Spleen (tissue), 11 donors: ENCODE measurements at regions not wholly inside any gene's neighbourhood (a gene's known extent, or its start where the extent isn't known, plus 50 kb on each side); places are given as distances from the start of the nearest gene placed in this dataset.

ENCODE experiments used
- DNase-seq: peaks from one replicate; pipeline ENCODE4 v3.0.0-alpha.2; 2020
- H3K27ac ChIP-seq, 8 donors: fragments of 200-600 bp; sonication (generic) in 7 of 8; 1 replicate in 4 of 8; 2 replicates in 4 of 8; pipeline versions ENCODE4 v1.5.0 to v1.8.0; 2016 to 2021; ENCODE audit warnings: inconsistent platforms in 4 of 8, mild to moderate bottlenecking in 4 of 8, moderate library complexity in 1 of 8
- H3K27me3 ChIP-seq, 7 donors: fragments of 200-600 bp; sonication (generic) in 6 of 7; replicated peaks in 1 of 7; 1 replicate in 4 of 7; 2 replicates in 3 of 7; pipeline versions ENCODE4 v1.5.0 to v1.8.0; 2016 to 2021; ENCODE audit warnings: inconsistent platforms in 3 of 7, mild to moderate bottlenecking in 1 of 7
- H3K36me3 ChIP-seq, 6 donors: fragments of 200-600 bp; sonication (generic) in 5 of 6; 1 replicate in 4 of 6; 2 replicates in 2 of 6; pipeline versions ENCODE4 v1.5.0 to v1.8.0; 2016 to 2021; ENCODE audit warnings: inconsistent platforms in 2 of 6
- H3K4me1 ChIP-seq, 6 donors: fragments of 200-600 bp; sonication (generic) in 5 of 6; 1 replicate in 3 of 6; 2 replicates in 3 of 6; pipeline versions ENCODE4 v1.5.0 to v1.8.0; 2016 to 2021; ENCODE audit warnings: inconsistent platforms in 3 of 6
- H3K4me3 ChIP-seq, 8 donors: fragments of 200-600 bp; sonication (generic) in 7 of 8; 1 replicate in 4 of 8; 2 replicates in 4 of 8; pipeline versions ENCODE4 v1.5.0 to v1.8.0; 2016 to 2021; ENCODE audit warnings: inconsistent platforms in 4 of 8, mild to moderate bottlenecking in 4 of 8, moderate library complexity in 2 of 8
- H3K9me3 ChIP-seq, 8 donors: fragments of 200-600 bp; sonication (generic) in 7 of 8; 1 replicate in 4 of 8; 2 replicates in 4 of 8; pipeline versions ENCODE4 v1.5.0 to v1.8.0; 2016 to 2021; ENCODE audit warnings: inconsistent platforms in 4 of 8
- POLR2A ChIP-seq, 3 donors: fragments of 450-650 bp; IDR thresholded peaks; one replicate each; pipeline ENCODE4 v1.5.1; 2017; ENCODE audit warnings: antibody characterized with exemption in 3 of 3, mild to moderate bottlenecking in 1 of 3
- POLR2AphosphoS5 ChIP-seq, 3 donors: sonication (generic); formaldehyde crosslinking; IDR thresholded peaks; one replicate each; pipeline ENCODE4 v1.5.1; 2017; ENCODE audit warnings: antibody characterized with exemption in 3 of 3
- WGBS, 5 donors: extraction: QIAGEN DNeasy Blood & Tissue Kit in 3 of 5; methylation state at CpG; one replicate each; pipeline versions ENCODE4 v1.1.5 to v1.1.7; 2013 to 2018; 5-methylcytosine and 5-hydroxymethylcytosine counted together
- intact Hi-C: fragments of 100-400 bp; cut with DNase I; formaldehyde crosslinking; loops from one replicate; pipeline ENCODE4 v1.15.0; 2023; ENCODE audit warnings: low total_unique reads
- TF ChIP-seq, protein P1 (sequence below), 11 experiments: fragments of 200-600 bp in 7 of 11; fragments of 450-650 bp in 4 of 11; sonication (generic) in 4 of 11; IDR thresholded peaks in 8 of 11; conservative IDR thresholded peaks in 3 of 11; 1 replicate in 7 of 11; 2 replicates in 4 of 11; pipeline versions ENCODE4 v1.4.0 to v1.8.0; 2016 to 2021; ENCODE audit warnings: antibody characterized with exemption in 11 of 11, inconsistent platforms in 4 of 11, mild to moderate bottlenecking in 1 of 11
- donor health status: healthy with polysubstance abuse.
- donor health status: DM: no; HTN: no; CAD: no; lungs with moderate emphysema.
- donor health status: DM: no; HTN: no; CAD: no.
- donor health status: Bipolar disorder and iron deficiency.
- donor health status: healthy.
- donor health status: DM: no; HTN: no; CAD: no.
- donor health status: DM: yes; HTN: yes; CAD: no.

DNA sequence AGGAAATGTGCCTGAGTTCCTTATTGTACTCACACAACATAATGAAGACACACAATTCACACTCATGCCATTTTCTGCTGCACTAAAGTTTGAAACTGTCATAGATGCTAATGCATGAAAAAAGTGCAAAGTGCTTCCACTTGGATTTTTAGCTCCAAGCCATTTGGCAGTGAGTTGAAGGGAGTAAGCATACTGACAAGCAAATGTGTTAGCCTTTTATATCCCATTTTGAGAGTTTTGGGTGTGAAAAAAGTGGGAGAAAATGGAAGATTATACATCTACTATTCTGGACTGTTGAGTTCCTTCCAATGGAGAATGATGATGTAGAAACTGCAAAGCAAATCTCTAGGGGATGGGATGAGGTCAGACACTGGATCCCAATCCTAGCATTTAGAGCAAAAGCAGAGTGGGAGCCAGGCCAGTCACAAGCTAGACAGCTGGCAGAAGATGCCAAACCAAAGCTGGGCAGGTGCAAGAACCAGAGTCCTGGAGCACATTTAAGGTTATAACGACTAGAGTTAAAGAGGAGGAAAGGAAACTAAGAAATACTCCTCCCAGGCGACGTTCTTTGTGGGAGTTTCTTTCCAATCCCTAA, 216.8 kb downstream of the FBXO8 start:
- peaks cover 0 to 10% (median 3%) of the 10 kb centered on the region in 6 donors for H3K4me1 ChIP-seq
- intact Hi-C loops: no loop called here
- no peak overlapping the region for H3K27ac ChIP-seq
- no peaks in the 10 kb centered on the region for H3K9me3 ChIP-seq
- H3K27me3 ChIP-seq: peaks cover 0 to 35% (median 0%) of the 10 kb centered on the region in 7 donors
- H3K4me3 ChIP-seq: no peak overlapping the region
- H3K36me3 ChIP-seq: no peaks in the 10 kb centered on the region
- WGBS, 5 donors: 69 to 83% (median 74%) methylated on average over 3 of the region's 3 CpGs
- DNase-seq: no peak
- TF ChIP-seq POLR2AphosphoS5 (IDR thresholded peaks at IDR 0.05) (no peak), POLR2A (IDR thresholded peaks at IDR 0.05) (no peak)
- TF ChIP-seq, protein P1, sequence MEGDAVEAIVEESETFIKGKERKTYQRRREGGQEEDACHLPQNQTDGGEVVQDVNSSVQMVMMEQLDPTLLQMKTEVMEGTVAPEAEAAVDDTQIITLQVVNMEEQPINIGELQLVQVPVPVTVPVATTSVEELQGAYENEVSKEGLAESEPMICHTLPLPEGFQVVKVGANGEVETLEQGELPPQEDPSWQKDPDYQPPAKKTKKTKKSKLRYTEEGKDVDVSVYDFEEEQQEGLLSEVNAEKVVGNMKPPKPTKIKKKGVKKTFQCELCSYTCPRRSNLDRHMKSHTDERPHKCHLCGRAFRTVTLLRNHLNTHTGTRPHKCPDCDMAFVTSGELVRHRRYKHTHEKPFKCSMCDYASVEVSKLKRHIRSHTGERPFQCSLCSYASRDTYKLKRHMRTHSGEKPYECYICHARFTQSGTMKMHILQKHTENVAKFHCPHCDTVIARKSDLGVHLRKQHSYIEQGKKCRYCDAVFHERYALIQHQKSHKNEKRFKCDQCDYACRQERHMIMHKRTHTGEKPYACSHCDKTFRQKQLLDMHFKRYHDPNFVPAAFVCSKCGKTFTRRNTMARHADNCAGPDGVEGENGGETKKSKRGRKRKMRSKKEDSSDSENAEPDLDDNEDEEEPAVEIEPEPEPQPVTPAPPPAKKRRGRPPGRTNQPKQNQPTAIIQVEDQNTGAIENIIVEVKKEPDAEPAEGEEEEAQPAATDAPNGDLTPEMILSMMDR (IDR thresholded peaks at IDR 0.05 in 8 of 11, conservative IDR thresholded peaks at IDR 0.05 in 3 of 11): no peak

DNA sequence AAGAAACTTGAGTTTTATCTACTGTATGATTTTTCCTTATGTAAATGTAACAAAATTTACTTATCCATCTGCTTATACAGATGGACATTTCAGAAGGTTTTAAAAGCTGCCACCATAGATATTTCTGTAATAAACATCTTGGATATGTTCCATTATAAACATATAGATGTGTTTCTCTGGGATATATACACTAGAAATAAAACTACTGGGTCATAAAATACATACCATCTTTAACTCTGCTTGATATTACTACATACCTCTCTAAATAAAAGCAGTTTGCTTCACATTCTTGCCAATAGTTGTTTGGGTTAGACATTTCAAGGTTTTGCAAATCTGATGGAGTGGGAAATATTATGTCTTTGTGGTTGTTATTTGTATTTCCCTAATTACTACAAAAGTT, 220.6 kb downstream of the FBXO8 start:
- H3K4me1 ChIP-seq: no peaks in the 10 kb centered on the region
- no peak overlapping the region for H3K4me3 ChIP-seq
- H3K27me3 ChIP-seq: peaks cover 0 to 35% (median 0%) of the 10 kb centered on the region in 7 donors
- no peak overlapping the region for H3K27ac ChIP-seq
- peaks cover 0 to 16% (median 0%) of the 10 kb centered on the region in 8 donors for H3K9me3 ChIP-seq
- no peak for DNase-seq
- no peaks in the 10 kb centered on the region for H3K36me3 ChIP-seq
- no peak for TF ChIP-seq POLR2AphosphoS5 (IDR thresholded peaks at IDR 0.05)
- no peak for TF ChIP-seq POLR2A (IDR thresholded peaks at IDR 0.05)
- TF ChIP-seq, protein P1 (IDR thresholded peaks at IDR 0.05 in 8 of 11, conservative IDR thresholded peaks at IDR 0.05 in 3 of 11): no peak
- intact Hi-C loops: no loop called here

DNA sequence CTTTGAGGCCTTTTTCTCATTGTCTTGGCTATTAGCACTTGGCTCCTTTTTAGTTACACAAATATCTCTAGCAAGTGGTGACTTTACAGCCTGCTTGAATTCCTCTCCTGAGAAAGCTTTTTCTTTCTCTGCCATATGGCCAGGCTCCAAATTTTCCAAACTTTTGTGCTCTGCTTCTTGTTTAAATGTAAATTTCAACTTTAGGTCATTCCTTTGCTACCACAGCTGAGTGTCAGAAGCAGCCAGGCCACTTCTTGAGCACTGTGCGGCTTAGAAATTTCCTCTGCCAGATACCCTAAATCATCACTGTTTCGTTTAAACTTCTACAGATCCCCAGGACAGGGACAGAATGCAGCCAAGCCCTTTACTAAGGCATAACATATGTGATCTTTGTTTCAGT, 222.4 kb downstream of the FBXO8 start:
- Histone ChIP-seq H3K4me3 (no peak overlapping the region), H3K27me3 (peaks cover 0 to 17% (median 0%) of the 10 kb centered on the region in 7 donors), H3K9me3 (peaks cover 0 to 16% (median 0%) of the 10 kb centered on the region in 8 donors), H3K27ac (no peak overlapping the region), H3K36me3 (no peaks in the 10 kb centered on the region), H3K4me1 (no peaks in the 10 kb centered on the region)
- DNase-seq: no peak
- WGBS, 5 donors: 58 to 78% (median 72%) methylated on average over 2 of the region's 2 CpGs
- intact Hi-C loops: no loop called here
- TF ChIP-seq POLR2A (IDR thresholded peaks at IDR 0.05): no peak
- TF ChIP-seq, protein P1 (IDR thresholded peaks at IDR 0.05 in 8 of 11, conservative IDR thresholded peaks at IDR 0.05 in 3 of 11): no peak
- no peak for TF ChIP-seq POLR2AphosphoS5 (IDR thresholded peaks at IDR 0.05)

DNA sequence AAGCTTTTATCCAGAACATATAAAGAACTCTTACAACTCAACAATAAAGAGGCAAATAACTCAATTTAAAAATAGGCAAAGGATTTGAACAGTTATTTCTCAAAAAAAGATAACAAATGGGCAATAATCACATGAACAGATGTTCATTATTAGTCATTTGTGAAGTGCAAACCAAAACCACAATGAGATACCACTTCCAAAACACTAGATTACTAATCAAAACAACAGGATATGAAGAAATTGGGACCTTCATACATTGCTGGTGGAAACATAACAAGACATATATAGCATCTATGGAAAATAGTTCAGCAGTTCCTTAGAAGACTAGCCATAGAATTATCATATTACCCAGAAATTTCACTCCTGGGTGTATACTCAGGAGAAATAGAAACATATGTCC, 224.6 kb downstream of the FBXO8 start:
- Histone ChIP-seq H3K4me3 (no peak overlapping the region), H3K27me3 (peaks cover 0 to 4% (median 0%) of the 10 kb centered on the region in 7 donors), H3K27ac (no peak overlapping the region), H3K4me1 (no peaks in the 10 kb centered on the region), H3K36me3 (no peaks in the 10 kb centered on the region), H3K9me3 (peaks cover 0 to 16% (median 0%) of the 10 kb centered on the region in 8 donors)
- intact Hi-C loops: no loop called here
- no peak for DNase-seq
- TF ChIP-seq, protein P1 (IDR thresholded peaks at IDR 0.05 in 8 of 11, conservative IDR thresholded peaks at IDR 0.05 in 3 of 11): no peak
- TF ChIP-seq POLR2A (IDR thresholded peaks at IDR 0.05) (no peak), POLR2AphosphoS5 (IDR thresholded peaks at IDR 0.05) (no peak)
